ENCODE measurements at regions not wholly inside any gene's neighbourhood (a gene's known extent, or its start where the extent isn't known, plus 50 kb on each side); places are given as distances from the start of the nearest gene placed in this dataset.

GRCh38 chr6:21918666-21919065 is 325.1 kb downstream of the SOX4 start:
- H4K20me1 ChIP-seq (ENCODE audit: insufficient read depth, low read length) = no peaks in the 10 kb centered on the region
- peaks cover 6% of the 10 kb centered on the region for H3K36me3 Mint-ChIP-seq (ENCODE audit: low read depth, unreplicated experiment)
- no peak for DNase-seq (ENCODE audit: low read depth)
- H3K4me2 ChIP-seq (ENCODE audit: low read length) = no peak overlapping the region
- H3K9me3 ChIP-seq (ENCODE audit: insufficient read depth, low read depth, low read length) = no peaks in the 10 kb centered on the region
- peak overlapping the region; percentile 41 for H3K27ac Mint-ChIP-seq (ENCODE audit: unreplicated experiment)
- no peak for FAIRE-seq
- peaks cover 12% of the 10 kb centered on the region for H3K4me1 ChIP-seq (ENCODE audit: insufficient read depth, low read length)
- no peaks in the 10 kb centered on the region for H3K27me3 Mint-ChIP-seq (ENCODE audit: low read depth, unreplicated experiment)
- no peak overlapping the region for H3K9ac ChIP-seq (ENCODE audit: low read length)
- no peaks in the 10 kb centered on the region for H3K9me3 Mint-ChIP-seq (ENCODE audit: unreplicated experiment)
- no peak overlapping the region for H2AFZ ChIP-seq (ENCODE audit: low read depth, low read length)
- no peak for TF ChIP-seq EZH2 (IDR thresholded peaks at IDR 0.05; ENCODE audit: insufficient read depth, low read length)
- TF ChIP-seq, protein P1, sequence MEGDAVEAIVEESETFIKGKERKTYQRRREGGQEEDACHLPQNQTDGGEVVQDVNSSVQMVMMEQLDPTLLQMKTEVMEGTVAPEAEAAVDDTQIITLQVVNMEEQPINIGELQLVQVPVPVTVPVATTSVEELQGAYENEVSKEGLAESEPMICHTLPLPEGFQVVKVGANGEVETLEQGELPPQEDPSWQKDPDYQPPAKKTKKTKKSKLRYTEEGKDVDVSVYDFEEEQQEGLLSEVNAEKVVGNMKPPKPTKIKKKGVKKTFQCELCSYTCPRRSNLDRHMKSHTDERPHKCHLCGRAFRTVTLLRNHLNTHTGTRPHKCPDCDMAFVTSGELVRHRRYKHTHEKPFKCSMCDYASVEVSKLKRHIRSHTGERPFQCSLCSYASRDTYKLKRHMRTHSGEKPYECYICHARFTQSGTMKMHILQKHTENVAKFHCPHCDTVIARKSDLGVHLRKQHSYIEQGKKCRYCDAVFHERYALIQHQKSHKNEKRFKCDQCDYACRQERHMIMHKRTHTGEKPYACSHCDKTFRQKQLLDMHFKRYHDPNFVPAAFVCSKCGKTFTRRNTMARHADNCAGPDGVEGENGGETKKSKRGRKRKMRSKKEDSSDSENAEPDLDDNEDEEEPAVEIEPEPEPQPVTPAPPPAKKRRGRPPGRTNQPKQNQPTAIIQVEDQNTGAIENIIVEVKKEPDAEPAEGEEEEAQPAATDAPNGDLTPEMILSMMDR (IDR thresholded peaks at IDR 0.05; ENCODE audit: insufficient read depth, low read depth, low read length) = no peak
- no peak overlapping the region for H3K27ac ChIP-seq (ENCODE audit: low read depth, low read length)
- H3K36me3 ChIP-seq (ENCODE audit: insufficient read depth, low read length) = no peaks in the 10 kb centered on the region
- H3K27me3 ChIP-seq (ENCODE audit: insufficient read depth, low read length) = no peaks in the 10 kb centered on the region
- no peaks in the 10 kb centered on the region for H3K79me2 ChIP-seq (ENCODE audit: insufficient read depth, low read length)
- peaks cover 39% of the 10 kb centered on the region for H3K4me1 Mint-ChIP-seq (ENCODE audit: low read depth, unreplicated experiment)
- no peak overlapping the region for H3K4me3 Mint-ChIP-seq (ENCODE audit: unreplicated experiment)
- H3K4me3 ChIP-seq (ENCODE audit: insufficient read depth, low read depth, low read length) = no peak overlapping the region

DNA sequence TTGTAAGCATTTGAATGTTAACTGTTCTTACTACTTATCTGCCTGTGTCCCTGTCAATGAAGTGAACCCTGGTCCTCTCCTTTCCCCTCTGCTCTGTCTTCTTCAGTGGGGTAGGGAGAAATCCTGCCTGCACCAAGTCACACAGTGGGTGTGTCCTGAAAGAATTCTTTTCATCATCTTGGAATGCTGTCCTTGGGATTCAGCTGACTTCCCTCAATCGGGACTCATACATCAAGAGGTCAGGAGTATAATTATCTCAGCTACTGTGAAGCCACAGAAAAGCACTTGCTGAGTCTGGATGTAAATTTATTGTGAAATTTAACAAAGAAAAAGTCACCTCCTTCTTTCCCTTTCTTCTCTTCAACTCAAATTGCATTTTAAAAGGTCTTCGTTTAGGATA is 328.5 kb downstream of the SOX4 start:
- H3K36me3 ChIP-seq (ENCODE audit: insufficient read depth, low read length) = no peaks in the 10 kb centered on the region
- H3K9ac ChIP-seq (ENCODE audit: low read length) = no peak overlapping the region
- no peaks in the 10 kb centered on the region for H4K20me1 ChIP-seq (ENCODE audit: insufficient read depth, low read length)
- DNase-seq (ENCODE audit: low read depth) (peak; percentile 84), FAIRE-seq (peak; percentile 29)
- no peak overlapping the region for H3K4me3 ChIP-seq (ENCODE audit: insufficient read depth, low read depth, low read length)
- H3K27me3 ChIP-seq (ENCODE audit: insufficient read depth, low read length) = no peaks in the 10 kb centered on the region
- Mint-ChIP-seq H3K36me3 (ENCODE audit: low read depth, unreplicated experiment) (peaks cover 6% of the 10 kb centered on the region), H3K4me3 (ENCODE audit: unreplicated experiment) (no peak overlapping the region), H3K4me1 (ENCODE audit: low read depth, unreplicated experiment) (peaks cover 25% of the 10 kb centered on the region), H3K27ac (ENCODE audit: unreplicated experiment) (peak overlapping the region; percentile 22), H3K9me3 (ENCODE audit: unreplicated experiment) (peaks cover 2% of the 10 kb centered on the region), H3K27me3 (ENCODE audit: low read depth, unreplicated experiment) (no peaks in the 10 kb centered on the region)
- TF ChIP-seq EZH2 (IDR thresholded peaks at IDR 0.05; ENCODE audit: insufficient read depth, low read length) = no peak
- TF ChIP-seq, protein P1 (IDR thresholded peaks at IDR 0.05; ENCODE audit: insufficient read depth, low read depth, low read length) = no peak
- H3K79me2 ChIP-seq (ENCODE audit: insufficient read depth, low read length) = no peaks in the 10 kb centered on the region
- no peaks in the 10 kb centered on the region for H3K9me3 ChIP-seq (ENCODE audit: insufficient read depth, low read depth, low read length)
- H2AFZ ChIP-seq (ENCODE audit: low read depth, low read length) = no peak overlapping the region
- no peak overlapping the region for H3K27ac ChIP-seq (ENCODE audit: low read depth, low read length)
- peak overlapping the region; percentile 27 for H3K4me2 ChIP-seq (ENCODE audit: low read length)
- peaks cover 3% of the 10 kb centered on the region for H3K4me1 ChIP-seq (ENCODE audit: insufficient read depth, low read length)

- Histone ChIP-seq H3K4me3 (ENCODE audit: insufficient read depth, low read depth, low read length) (no peak overlapping the region), H3K4me2 (ENCODE audit: low read length) (no peak overlapping the region), H2AFZ (ENCODE audit: low read depth, low read length) (no peak overlapping the region), H3K9ac (ENCODE audit: low read length) (no peak overlapping the region), H3K9me3 (ENCODE audit: insufficient read depth, low read depth, low read length) (no peaks in the 10 kb centered on the region), H3K27me3 (ENCODE audit: insufficient read depth, low read length) (no peaks in the 10 kb centered on the region), H3K27ac (ENCODE audit: low read depth, low read length) (no peak overlapping the region), H3K36me3 (ENCODE audit: insufficient read depth, low read length) (no peaks in the 10 kb centered on the region), H3K4me1 (ENCODE audit: insufficient read depth, low read length) (peaks cover 3% of the 10 kb centered on the region), H4K20me1 (ENCODE audit: insufficient read depth, low read length) (no peaks in the 10 kb centered on the region), H3K79me2 (ENCODE audit: insufficient read depth, low read length) (no peaks in the 10 kb centered on the region)
- DNase-seq (ENCODE audit: low read depth) (no peak), FAIRE-seq (no peak)
- Mint-ChIP-seq H3K36me3 (ENCODE audit: low read depth, unreplicated experiment) (peaks cover 5% of the 10 kb centered on the region), H3K4me1 (ENCODE audit: low read depth, unreplicated experiment) (peaks cover 21% of the 10 kb centered on the region), H3K27ac (ENCODE audit: unreplicated experiment) (no peak overlapping the region), H3K27me3 (ENCODE audit: low read depth, unreplicated experiment) (no peaks in the 10 kb centered on the region), H3K9me3 (ENCODE audit: unreplicated experiment) (peaks cover 2% of the 10 kb centered on the region), H3K4me3 (ENCODE audit: unreplicated experiment) (no peak overlapping the region)
- TF ChIP-seq, protein P1 (IDR thresholded peaks at IDR 0.05; ENCODE audit: insufficient read depth, low read depth, low read length) = no peak
- no peak for TF ChIP-seq EZH2 (IDR thresholded peaks at IDR 0.05; ENCODE audit: insufficient read depth, low read length)
Measured at GRCh38 chr6:21924002-21924401, 330.5 kb downstream of the SOX4 start.
